Stimulated activated naive B cell treated with anti-CD40 and anti-IgM and Interleukin-4, amounts not matched to agents 10 μg/mL and 1 μg/mL and 100 μg/mL, for 72 hours (primary cell): ENCODE measurements at regions not wholly inside any gene's neighbourhood (a gene's known extent, or its start where the extent isn't known, plus 50 kb on each side); places are given as distances from the start of the nearest gene placed in this dataset.

ENCODE experiments used
- ATAC-seq, 2 donors: fragments of 150-1000 bp; cut with Tn5 transposase; replicated peaks; 2 replicates each; pipeline ENCODE4 v1.10.0; 2021; ENCODE audit warnings: moderate library complexity in 1 of 2
- DNase-seq: peaks from one replicate; pipeline ENCODE4 v3.0.0; 2021
- H3K27ac Mint-ChIP-seq: one replicate; pipeline ENCODE4 v1.8.0; 2022; ENCODE audit warnings: mild to moderate bottlenecking, mixed read lengths
- H3K27me3 Mint-ChIP-seq, 2 donors: one replicate each; pipeline ENCODE4 v1.8.0; 2022; ENCODE audit warnings: mixed read lengths in 2 of 2
- H3K36me3 Mint-ChIP-seq, 2 donors: one replicate each; pipeline ENCODE4 v1.8.0; 2022; ENCODE audit warnings: mixed read lengths in 2 of 2, mild to moderate bottlenecking in 1 of 2
- H3K4me1 Mint-ChIP-seq, 2 donors: one replicate each; pipeline ENCODE4 v1.8.0; 2022; ENCODE audit warnings: mixed read lengths in 2 of 2, mild to moderate bottlenecking in 1 of 2
- H3K4me3 Mint-ChIP-seq, 2 donors: one replicate each; pipeline ENCODE4 v1.8.0; 2022; ENCODE audit warnings: mild to moderate bottlenecking in 2 of 2, mixed read lengths in 2 of 2, moderate library complexity in 1 of 2
- H3K9me3 Mint-ChIP-seq, 2 donors: one replicate each; pipeline ENCODE4 v1.8.0; 2022; ENCODE audit warnings: mixed read lengths in 2 of 2, mild to moderate bottlenecking in 1 of 2

GRCh38 chr6:14573703-14574290, 456.2 kb downstream of the CD83 start:
- Mint-ChIP-seq H3K27me3 (no peaks in the 10 kb centered on the region), H3K36me3 (peaks cover 7 to 14% of the 10 kb centered on the region in 2 donors), H3K4me1 (peaks cover 56 to 74% of the 10 kb centered on the region in 2 donors), H3K9me3 (peaks cover 7 to 9% of the 10 kb centered on the region in 2 donors), H3K4me3 (peak overlapping the region in 1 of 2 donors; percentile 35), H3K27ac (peak overlapping the region; percentile 94)
- no peak for DNase-seq
- peak; percentile 33 to 51 for ATAC-seq

GRCh38 chr6:14575961-14576360, 458.4 kb downstream of the CD83 start:
- H3K4me1 Mint-ChIP-seq = peaks cover 45 to 72% of the 10 kb centered on the region in 2 donors
- H3K4me3 Mint-ChIP-seq = no peak overlapping the region
- H3K9me3 Mint-ChIP-seq = peaks cover 5 to 7% of the 10 kb centered on the region in 2 donors
- DNase-seq (no peak), ATAC-seq (no peak)
- no peaks in the 10 kb centered on the region for H3K27me3 Mint-ChIP-seq
- H3K27ac Mint-ChIP-seq = peak overlapping the region; percentile 38
- H3K36me3 Mint-ChIP-seq = peaks cover 7 to 14% of the 10 kb centered on the region in 2 donors

- H3K9me3 Mint-ChIP-seq = peaks cover 0 to 5% of the 10 kb centered on the region in 2 donors
- H3K27ac Mint-ChIP-seq = peak overlapping the region; percentile 89
- H3K4me1 Mint-ChIP-seq = peaks cover 21 to 42% of the 10 kb centered on the region in 2 donors
- no peaks in the 10 kb centered on the region for H3K27me3 Mint-ChIP-seq
- peaks cover 3 to 8% of the 10 kb centered on the region in 2 donors for H3K36me3 Mint-ChIP-seq
- ATAC-seq = no peak
- no peak for DNase-seq
- H3K4me3 Mint-ChIP-seq = peak overlapping the region; percentile 21 to 35
Observed at GRCh38 chr6:14578994-14579393, 461.4 kb downstream of the CD83 start.

- no peak overlapping the region for H3K4me3 Mint-ChIP-seq
- H3K27ac Mint-ChIP-seq = no peak overlapping the region
- peaks cover 15 to 21% of the 10 kb centered on the region in 2 donors for H3K4me1 Mint-ChIP-seq
- H3K9me3 Mint-ChIP-seq = peaks cover 0 to 1% of the 10 kb centered on the region in 2 donors
- peaks cover 0 to 4% of the 10 kb centered on the region in 2 donors for H3K36me3 Mint-ChIP-seq
- H3K27me3 Mint-ChIP-seq = no peaks in the 10 kb centered on the region
- no peak for ATAC-seq
- DNase-seq = no peak
Observed at GRCh38 chr6:14582749-14583148, 465.2 kb downstream of the CD83 start.

GRCh38 chr6:14583826-14584225, 466.3 kb downstream of the CD83 start:
- Mint-ChIP-seq H3K36me3 (peaks cover 0 to 4% of the 10 kb centered on the region in 2 donors), H3K27ac (no peak overlapping the region), H3K9me3 (peaks cover 0 to 1% of the 10 kb centered on the region in 2 donors), H3K4me3 (no peak overlapping the region), H3K27me3 (no peaks in the 10 kb centered on the region), H3K4me1 (peaks cover 13 to 16% of the 10 kb centered on the region in 2 donors)
- DNase-seq = no peak
- no peak for ATAC-seq

GRCh38 chr6:14584450-14584849, 466.9 kb downstream of the CD83 start:
- no peak overlapping the region for H3K27ac Mint-ChIP-seq

GRCh38 chr6:14585689-14586088, 468.1 kb downstream of the CD83 start:
- ATAC-seq = no peak
- peaks cover 0 to 1% of the 10 kb centered on the region in 2 donors for H3K9me3 Mint-ChIP-seq
- H3K4me1 Mint-ChIP-seq = peaks cover 0 to 10% of the 10 kb centered on the region in 2 donors
- H3K27me3 Mint-ChIP-seq = no peaks in the 10 kb centered on the region
- H3K4me3 Mint-ChIP-seq = no peak overlapping the region
- DNase-seq = no peak
- H3K27ac Mint-ChIP-seq = no peak overlapping the region
- H3K36me3 Mint-ChIP-seq = peaks cover 0 to 4% of the 10 kb centered on the region in 2 donors

More at GRCh38 chr6:14584450-14584849, 466.9 kb downstream of the CD83 start:
- Mint-ChIP-seq H3K27me3 (no peaks in the 10 kb centered on the region), H3K4me3 (no peak overlapping the region), H3K36me3 (peaks cover 0 to 4% of the 10 kb centered on the region in 2 donors), H3K9me3 (peaks cover 0 to 1% of the 10 kb centered on the region in 2 donors), H3K4me1 (peaks cover 9 to 10% of the 10 kb centered on the region in 2 donors)
- ATAC-seq = no peak
- DNase-seq = no peak

- Mint-ChIP-seq H3K36me3 (no peaks in the 10 kb centered on the region), H3K27ac (no peak overlapping the region)
Observed at GRCh38 chr6:14589175-14589574, 471.6 kb downstream of the CD83 start.

GRCh38 chr6:14590586-14590985, 473.0 kb downstream of the CD83 start:
- ATAC-seq = no peak
- no peak overlapping the region for H3K4me3 Mint-ChIP-seq
- H3K27ac Mint-ChIP-seq = no peak overlapping the region
- no peaks in the 10 kb centered on the region for H3K9me3 Mint-ChIP-seq
- no peaks in the 10 kb centered on the region for H3K36me3 Mint-ChIP-seq
- H3K27me3 Mint-ChIP-seq = no peaks in the 10 kb centered on the region
- H3K4me1 Mint-ChIP-seq = peaks cover 0 to 6% of the 10 kb centered on the region in 2 donors
- DNase-seq = no peak

More at GRCh38 chr6:14589175-14589574, 471.6 kb downstream of the CD83 start:
- DNase-seq = no peak
- peaks cover 0 to 6% of the 10 kb centered on the region in 2 donors for H3K4me1 Mint-ChIP-seq
- H3K27me3 Mint-ChIP-seq = no peaks in the 10 kb centered on the region
- no peaks in the 10 kb centered on the region for H3K9me3 Mint-ChIP-seq
- no peak overlapping the region for H3K4me3 Mint-ChIP-seq
- no peak for ATAC-seq

- no peaks in the 10 kb centered on the region for H3K9me3 Mint-ChIP-seq
- ATAC-seq = no peak
- peaks cover 0 to 4% of the 10 kb centered on the region in 2 donors for H3K36me3 Mint-ChIP-seq
- no peaks in the 10 kb centered on the region for H3K27me3 Mint-ChIP-seq
- DNase-seq = no peak
- no peak overlapping the region for H3K27ac Mint-ChIP-seq
- peaks cover 4 to 6% of the 10 kb centered on the region in 2 donors for H3K4me1 Mint-ChIP-seq
- H3K4me3 Mint-ChIP-seq = no peak overlapping the region
Observed at GRCh38 chr6:14591998-14592397, 474.4 kb downstream of the CD83 start.

- no peaks in the 10 kb centered on the region for H3K27me3 Mint-ChIP-seq
- DNase-seq (no peak), ATAC-seq (no peak)
- H3K36me3 Mint-ChIP-seq = peaks cover 0 to 4% of the 10 kb centered on the region in 2 donors
- H3K4me3 Mint-ChIP-seq = no peak overlapping the region
- H3K4me1 Mint-ChIP-seq = peaks cover 11 to 19% of the 10 kb centered on the region in 2 donors
- H3K9me3 Mint-ChIP-seq = no peaks in the 10 kb centered on the region
- H3K27ac Mint-ChIP-seq = no peak overlapping the region
Observed at GRCh38 chr6:14593286-14593685, 475.7 kb downstream of the CD83 start.

- H3K27me3 Mint-ChIP-seq = no peaks in the 10 kb centered on the region
- no peak for ATAC-seq
- H3K27ac Mint-ChIP-seq = no peak overlapping the region
- no peak for DNase-seq
- no peak overlapping the region for H3K4me3 Mint-ChIP-seq
- peaks cover 26 to 42% of the 10 kb centered on the region in 2 donors for H3K4me1 Mint-ChIP-seq
- H3K36me3 Mint-ChIP-seq = peaks cover 0 to 4% of the 10 kb centered on the region in 2 donors
- peaks cover 1 to 6% of the 10 kb centered on the region in 2 donors for H3K9me3 Mint-ChIP-seq
Observed at GRCh38 chr6:14595751-14596150, 478.2 kb downstream of the CD83 start.

- Mint-ChIP-seq H3K4me1 (peaks cover 26 to 42% of the 10 kb centered on the region in 2 donors), H3K9me3 (peaks cover 1 to 6% of the 10 kb centered on the region in 2 donors), H3K27ac (no peak overlapping the region), H3K36me3 (peaks cover 0 to 4% of the 10 kb centered on the region in 2 donors), H3K4me3 (no peak overlapping the region), H3K27me3 (no peaks in the 10 kb centered on the region)
- ATAC-seq (peak; percentile 41), DNase-seq (no peak)
Observed at GRCh38 chr6:14596410-14596809, 478.8 kb downstream of the CD83 start.

- ATAC-seq = no peak
- Mint-ChIP-seq H3K4me1 (peaks cover 26 to 42% of the 10 kb centered on the region in 2 donors), H3K27me3 (no peaks in the 10 kb centered on the region), H3K4me3 (no peak overlapping the region), H3K36me3 (peaks cover 0 to 4% of the 10 kb centered on the region in 2 donors), H3K27ac (no peak overlapping the region), H3K9me3 (peaks cover 1 to 6% of the 10 kb centered on the region in 2 donors)
- no peak for DNase-seq
Observed at GRCh38 chr6:14597090-14597489, 479.5 kb downstream of the CD83 start.
